ENCODE measurements at regions not wholly inside any gene's neighbourhood (a gene's known extent, or its start where the extent isn't known, plus 50 kb on each side); places are given as distances from the start of the nearest gene placed in this dataset.

DNA sequence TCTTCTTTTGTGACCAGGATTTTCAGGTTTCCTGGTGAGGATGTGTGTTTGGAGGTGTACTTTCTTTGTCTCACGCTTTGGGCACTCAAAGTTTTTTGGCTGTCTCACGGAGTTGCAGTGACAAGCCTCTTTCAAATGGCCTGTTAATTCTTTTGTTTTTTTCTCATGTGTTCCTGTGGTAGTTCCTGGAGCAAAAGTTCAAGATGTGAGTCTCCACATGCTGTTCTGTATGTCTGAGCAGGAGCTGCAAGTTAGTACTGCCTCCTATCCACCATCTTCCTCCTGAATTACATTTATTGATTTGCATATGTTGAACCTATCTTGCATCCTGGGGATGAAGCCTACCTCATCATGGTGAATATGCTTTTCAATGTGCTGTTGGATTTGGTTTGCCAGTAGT lies 118.5 kb downstream of the VSIG4 start:
- Histone ChIP-seq H2AK5ac (ENCODE audit: insufficient read length, low read length) (no peak overlapping the region), H2BK20ac (ENCODE audit: low read depth, low read length, poor library complexity, severe bottlenecking) (no peak overlapping the region), H2BK5ac (ENCODE audit: insufficient read length, low read length) (no peak overlapping the region), H3K27me3 (ENCODE audit: insufficient read depth, low read length) (no peaks in the 10 kb centered on the region), H3K4me1 (ENCODE audit: insufficient read depth, low read length) (no peaks in the 10 kb centered on the region), H2BK12ac (ENCODE audit: insufficient read length, low read depth, low read length) (no peak overlapping the region), H2BK15ac (ENCODE audit: low read depth, low read length) (no peak overlapping the region), H3K4ac (ENCODE audit: low read depth, low read length) (no peak overlapping the region), H4K5ac (ENCODE audit: insufficient read length, low read depth, low read length) (no peak overlapping the region), H4K91ac (ENCODE audit: insufficient read length, low read depth, low read length) (no peak overlapping the region), H3K4me2 (ENCODE audit: insufficient read depth, insufficient read length, low read length) (no peak overlapping the region), H3K23me2 (ENCODE audit: insufficient read length, low read depth, low read length, poor library complexity, severe bottlenecking) (no peaks in the 10 kb centered on the region), H3K23ac (ENCODE audit: insufficient read length, low read depth, low read length) (no peak overlapping the region), H3K9me3 (ENCODE audit: control insufficient read depth, low read depth, low read length) (peaks cover 24% of the 10 kb centered on the region), H2BK120ac (ENCODE audit: low read depth, low read length, poor library complexity, severe bottlenecking) (no peak overlapping the region), H2AFZ (ENCODE audit: low read length) (no peak overlapping the region), H3K79me1 (ENCODE audit: insufficient read depth, low read depth, low read length, poor library complexity, severe bottlenecking) (no peaks in the 10 kb centered on the region), H3K18ac (ENCODE audit: insufficient read length, low read depth, low read length) (no peak overlapping the region), H3K79me2 (ENCODE audit: insufficient read depth, low read length) (no peaks in the 10 kb centered on the region), H4K8ac (replicated peaks; ENCODE audit: insufficient read length, low read depth, low read length) (no peak overlapping the region), H3K27ac (ENCODE audit: insufficient read length, low read depth, low read length) (no peak overlapping the region), H3K9ac (ENCODE audit: extremely low read depth, insufficient read length, low read length) (no peak overlapping the region), H3K14ac (ENCODE audit: insufficient read depth, low read length) (no peak overlapping the region), H3T11ph (ENCODE audit: low read length) (no peak overlapping the region), H4K20me1 (ENCODE audit: control insufficient read depth, insufficient read depth, insufficient read length) (no peaks in the 10 kb centered on the region), H3K56ac (ENCODE audit: insufficient read length, low read depth, low read length) (no peak overlapping the region)
- H3K36me3 Mint-ChIP-seq (ENCODE audit: insufficient read depth in 1 of 3, low read depth in 3 of 3): peaks cover 4 to 21% (median 5%) of the 10 kb centered on the region in 3 experiments; a peak in 5 of 7 replicates
- no peak overlapping the region for H3K4me3 Mint-ChIP-seq
- DNase-seq: no peak
- peaks cover 1% of the 10 kb centered on the region; the same call in 1 of the 2 replicates for H3K27me3 Mint-ChIP-seq (ENCODE audit: low read depth)
- H3K4me1 Mint-ChIP-seq: peaks cover 17 to 20% of the 10 kb centered on the region in 2 experiments
- TF ChIP-seq, protein P1, sequence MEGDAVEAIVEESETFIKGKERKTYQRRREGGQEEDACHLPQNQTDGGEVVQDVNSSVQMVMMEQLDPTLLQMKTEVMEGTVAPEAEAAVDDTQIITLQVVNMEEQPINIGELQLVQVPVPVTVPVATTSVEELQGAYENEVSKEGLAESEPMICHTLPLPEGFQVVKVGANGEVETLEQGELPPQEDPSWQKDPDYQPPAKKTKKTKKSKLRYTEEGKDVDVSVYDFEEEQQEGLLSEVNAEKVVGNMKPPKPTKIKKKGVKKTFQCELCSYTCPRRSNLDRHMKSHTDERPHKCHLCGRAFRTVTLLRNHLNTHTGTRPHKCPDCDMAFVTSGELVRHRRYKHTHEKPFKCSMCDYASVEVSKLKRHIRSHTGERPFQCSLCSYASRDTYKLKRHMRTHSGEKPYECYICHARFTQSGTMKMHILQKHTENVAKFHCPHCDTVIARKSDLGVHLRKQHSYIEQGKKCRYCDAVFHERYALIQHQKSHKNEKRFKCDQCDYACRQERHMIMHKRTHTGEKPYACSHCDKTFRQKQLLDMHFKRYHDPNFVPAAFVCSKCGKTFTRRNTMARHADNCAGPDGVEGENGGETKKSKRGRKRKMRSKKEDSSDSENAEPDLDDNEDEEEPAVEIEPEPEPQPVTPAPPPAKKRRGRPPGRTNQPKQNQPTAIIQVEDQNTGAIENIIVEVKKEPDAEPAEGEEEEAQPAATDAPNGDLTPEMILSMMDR (conservative IDR thresholded peaks at IDR 0.05): no peak
- no CpG with 5 or more reads among the region's 2 CpGs for WGBS (ENCODE audit: extremely low coverage, insufficient read length, low lambda C conversion rate)
- H3K27ac Mint-ChIP-seq: no peak overlapping the region; a peak in 2 of 7 replicates
- H3K9me3 Mint-ChIP-seq: peaks cover 86 to 89% of the 10 kb centered on the region in 2 experiments
